ENCODE measurements at regions not wholly inside any gene's neighbourhood (a gene's known extent, or its start where the extent isn't known, plus 50 kb on each side); places are given as distances from the start of the nearest gene placed in this dataset.

DNA sequence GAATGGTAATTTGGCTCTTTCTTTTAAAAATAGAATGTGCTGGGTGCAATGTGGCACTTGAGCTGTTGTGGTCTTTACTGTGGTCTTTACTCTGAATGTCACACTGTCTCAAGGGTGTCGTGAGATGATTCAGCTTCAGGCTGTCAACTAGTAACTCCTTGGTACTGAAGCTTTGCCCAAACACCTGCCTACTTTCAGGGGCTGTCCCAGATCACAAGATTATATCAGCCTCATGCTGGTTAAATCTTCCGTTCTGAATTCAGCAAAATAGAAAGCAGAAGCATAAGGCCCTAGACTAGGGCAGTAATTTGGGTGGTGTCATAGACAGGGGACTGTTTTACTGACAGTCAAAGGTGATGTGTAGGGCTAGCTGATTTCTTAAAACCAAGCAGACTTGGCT, 110.9 kb downstream of the BAMBI start:
- DNase-seq (no peak), ATAC-seq (no peak)
- intact Hi-C loops (cut with DNase I): no loop called here
- Histone ChIP-seq H3K27ac (no peak overlapping the region), H3K4me1 (no peaks in the 10 kb centered on the region), H3K4me3 (no peak overlapping the region), H3K9me3 (no peaks in the 10 kb centered on the region), H3K27me3 (peaks cover 10% of the 10 kb centered on the region), H3K36me3 (no peaks in the 10 kb centered on the region)
- TF ChIP-seq CTCF (IDR thresholded peaks at IDR 0.05): no peak

DNA sequence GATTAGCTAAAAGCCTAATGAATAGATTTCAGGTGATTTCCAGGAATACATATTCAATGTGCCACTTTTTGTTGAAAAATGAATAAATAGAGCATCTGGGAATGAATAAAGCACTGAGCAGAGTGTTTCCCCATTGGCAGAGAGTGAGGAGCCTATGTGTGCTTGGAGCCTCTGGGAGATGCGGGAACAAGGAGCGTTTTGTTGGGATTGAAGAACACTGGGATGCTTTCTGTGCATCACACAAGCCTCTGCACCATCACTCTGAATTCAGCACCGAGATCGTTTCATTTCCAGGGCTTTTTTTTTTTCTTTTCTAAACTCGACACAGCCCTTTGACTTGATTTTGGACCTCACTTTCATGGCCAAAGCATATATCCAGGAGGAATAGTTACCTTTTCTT, 111.4 kb downstream of the BAMBI start:
- Histone ChIP-seq H3K4me3 (no peak overlapping the region), H3K27me3 (peaks cover 10% of the 10 kb centered on the region), H3K27ac (no peak overlapping the region), H3K4me1 (no peaks in the 10 kb centered on the region), H3K36me3 (no peaks in the 10 kb centered on the region), H3K9me3 (no peaks in the 10 kb centered on the region)
- ATAC-seq (no peak), DNase-seq (no peak)
- intact Hi-C loops (cut with DNase I): no loop called here
- no peak for TF ChIP-seq CTCF (IDR thresholded peaks at IDR 0.05)

GRCh38 chr10:28790146-28790545, 112.8 kb downstream of the BAMBI start:
- H3K27ac ChIP-seq: no peak overlapping the region
- H3K4me3 ChIP-seq: no peak overlapping the region
- H3K27me3 ChIP-seq: peaks cover 10% of the 10 kb centered on the region
- TF ChIP-seq CTCF (IDR thresholded peaks at IDR 0.05): no peak
- no peaks in the 10 kb centered on the region for H3K9me3 ChIP-seq
- H3K36me3 ChIP-seq: no peaks in the 10 kb centered on the region
- DNase-seq (no peak), ATAC-seq (no peak)
- H3K4me1 ChIP-seq: no peaks in the 10 kb centered on the region
- intact Hi-C loops (cut with DNase I): no loop called here

- Histone ChIP-seq H3K27me3 (no peaks in the 10 kb centered on the region), H3K36me3 (no peaks in the 10 kb centered on the region), H3K4me3 (no peak overlapping the region), H3K27ac (no peak overlapping the region), H3K4me1 (no peaks in the 10 kb centered on the region), H3K9me3 (no peaks in the 10 kb centered on the region)
- no peak for ATAC-seq
- intact Hi-C loops (cut with DNase I): no loop called here
- TF ChIP-seq CTCF (IDR thresholded peaks at IDR 0.05): no peak
- no peak for DNase-seq
Measured at GRCh38 chr10:28793482-28793881, 116.2 kb downstream of the BAMBI start.

GRCh38 chr10:28794986-28795385, 117.7 kb downstream of the BAMBI start:
- intact Hi-C loops (cut with DNase I): no loop called here
- no peak for DNase-seq
- Histone ChIP-seq H3K27me3 (no peaks in the 10 kb centered on the region), H3K4me1 (no peaks in the 10 kb centered on the region), H3K36me3 (no peaks in the 10 kb centered on the region), H3K9me3 (no peaks in the 10 kb centered on the region), H3K4me3 (no peak overlapping the region), H3K27ac (no peak overlapping the region)
- ATAC-seq: no peak
- TF ChIP-seq CTCF (IDR thresholded peaks at IDR 0.05): no peak

All from upper lobe of right lung (tissue), 1 donor.